ENCODE measurements at regions not wholly inside any gene's neighbourhood (a gene's known extent, or its start where the extent isn't known, plus 50 kb on each side); places are given as distances from the start of the nearest gene placed in this dataset.

GRCh38 chr1:234713440-234713839, 103.5 kb upstream of the IRF2BP2 start:
- Histone ChIP-seq H3K9me3 (ENCODE audit: low read length) (no peaks in the 10 kb centered on the region), H3K27ac (ENCODE audit: low read depth, low read length, poor library complexity, severe bottlenecking) (no peak overlapping the region), H3K36me3 (ENCODE audit: insufficient read depth, low read length) (no peaks in the 10 kb centered on the region), H4K20me1 (ENCODE audit: insufficient read depth, low read length) (no peaks in the 10 kb centered on the region), H3K4me3 (ENCODE audit: low read depth, low read length, poor library complexity, severe bottlenecking) (no peak overlapping the region), H3K4me1 (ENCODE audit: insufficient read depth, low read length, poor library complexity, severe bottlenecking) (no peaks in the 10 kb centered on the region), H2AFZ (ENCODE audit: low read length) (no peak overlapping the region), H3K9me2 (ENCODE audit: insufficient read depth, low read length) (no peaks in the 10 kb centered on the region), H3K4me2 (ENCODE audit: low read length) (no peak overlapping the region), H3K79me2 (ENCODE audit: insufficient read depth, low read depth, low read length) (no peaks in the 10 kb centered on the region)
- no peak for DNase-seq (ENCODE audit: low spot score)
- TF ChIP-seq EZH2phosphoT487 (IDR thresholded peaks at IDR 0.05; ENCODE audit: borderline replicate concordance, low read depth, low read length) (no peak), CTCF (conservative IDR thresholded peaks at IDR 0.05; ENCODE audit: low read length) (no peak)
- no TSS peak for BruUV-seq (replicated peaks)
- intact Hi-C loops (cut with micrococcal nuclease; ENCODE audit: unreplicated experiment): no loop called here
- POLR2A ChIA-PET: interaction anchor here (0.6 to 2.7 kb wide), 5 partner anchors 8 to 499 kb away, joined by 3 to 8 read pairs (median 3); no protein-coding TSS in a partner anchor
- CTCF ChIA-PET (ENCODE audit: unreplicated experiment): no interaction called here

- no peak overlapping the region for H2AFZ ChIP-seq (ENCODE audit: low read length)
- H4K20me1 ChIP-seq (ENCODE audit: insufficient read depth, low read length): no peaks in the 10 kb centered on the region
- intact Hi-C loops (cut with micrococcal nuclease; ENCODE audit: unreplicated experiment): no loop called here
- H3K27ac ChIP-seq (ENCODE audit: low read depth, low read length, poor library complexity, severe bottlenecking): no peak overlapping the region
- TF ChIP-seq EZH2phosphoT487 (IDR thresholded peaks at IDR 0.05; ENCODE audit: borderline replicate concordance, low read depth, low read length): no peak
- TF ChIP-seq CTCF (conservative IDR thresholded peaks at IDR 0.05; ENCODE audit: low read length): no peak
- ChIA-PET CTCF (ENCODE audit: unreplicated experiment) (no interaction called here), POLR2A (interaction anchor here (1.0 to 2.7 kb wide), 4 partner anchors 8 to 352 kb away, joined by 3 to 8 read pairs (median 4); no protein-coding TSS in a partner anchor)
- no peaks in the 10 kb centered on the region for H3K9me2 ChIP-seq (ENCODE audit: insufficient read depth, low read length)
- DNase-seq (ENCODE audit: low spot score): no peak
- no peaks in the 10 kb centered on the region for H3K4me1 ChIP-seq (ENCODE audit: insufficient read depth, low read length, poor library complexity, severe bottlenecking)
- no peak overlapping the region for H3K4me3 ChIP-seq (ENCODE audit: low read depth, low read length, poor library complexity, severe bottlenecking)
- no peaks in the 10 kb centered on the region for H3K36me3 ChIP-seq (ENCODE audit: insufficient read depth, low read length)
- H3K4me2 ChIP-seq (ENCODE audit: low read length): no peak overlapping the region
- no peaks in the 10 kb centered on the region for H3K9me3 ChIP-seq (ENCODE audit: low read length)
- no peaks in the 10 kb centered on the region for H3K79me2 ChIP-seq (ENCODE audit: insufficient read depth, low read depth, low read length)
- BruUV-seq (replicated peaks): no TSS peak
These were observed 102.9 kb upstream of the IRF2BP2 start for GRCh38 chr1:234712891-234713305.

- Histone ChIP-seq H3K27ac (ENCODE audit: low read depth, low read length, poor library complexity, severe bottlenecking) (no peak overlapping the region), H3K4me3 (ENCODE audit: low read depth, low read length, poor library complexity, severe bottlenecking) (no peak overlapping the region), H4K20me1 (ENCODE audit: insufficient read depth, low read length) (no peaks in the 10 kb centered on the region), H3K79me2 (ENCODE audit: insufficient read depth, low read depth, low read length) (no peaks in the 10 kb centered on the region), H3K36me3 (ENCODE audit: insufficient read depth, low read length) (no peaks in the 10 kb centered on the region), H3K9me2 (ENCODE audit: insufficient read depth, low read length) (no peaks in the 10 kb centered on the region), H3K9me3 (ENCODE audit: low read length) (no peaks in the 10 kb centered on the region), H3K4me2 (ENCODE audit: low read length) (no peak overlapping the region), H2AFZ (ENCODE audit: low read length) (no peak overlapping the region), H3K4me1 (ENCODE audit: insufficient read depth, low read length, poor library complexity, severe bottlenecking) (no peaks in the 10 kb centered on the region)
- ChIA-PET CTCF (ENCODE audit: unreplicated experiment) (no interaction called here), POLR2A (interaction anchor here (0.5 to 1.2 kb wide), 4 partner anchors 9 to 19 kb away, joined by 3 to 8 read pairs (median 4); no protein-coding TSS in a partner anchor)
- TF ChIP-seq EZH2phosphoT487 (IDR thresholded peaks at IDR 0.05; ENCODE audit: borderline replicate concordance, low read depth, low read length): no peak
- TF ChIP-seq CTCF (conservative IDR thresholded peaks at IDR 0.05; ENCODE audit: low read length): no peak
- DNase-seq (ENCODE audit: low spot score): no peak
- intact Hi-C loops (cut with micrococcal nuclease; ENCODE audit: unreplicated experiment): no loop called here
- no TSS peak for BruUV-seq (replicated peaks)
These were observed 101.2 kb upstream of the IRF2BP2 start for GRCh38 chr1:234710936-234711724.

All from OCI-LY7 (cell line).